Liver (tissue), 8 donors: ENCODE measurements at regions not wholly inside any gene's neighbourhood (a gene's known extent, or its start where the extent isn't known, plus 50 kb on each side); places are given as distances from the start of the nearest gene placed in this dataset.

Experiments
- DNase-seq: peaks from one replicate; pipeline ENCODE4 v3.0.0-alpha.2; 2017; ENCODE audit warnings: low spot score
- H3K27ac ChIP-seq, 2 donors: one replicate each; pipeline ENCODE4 v1.7.0; 2013; ENCODE audit warnings: inconsistent platforms in 2 of 2, low read length in 2 of 2, control low read depth in 1 of 2, low read depth in 1 of 2, mild to moderate bottlenecking in 1 of 2
- H3K27me3 ChIP-seq, 4 donors: one replicate each; pipeline versions ENCODE4 v1.6.1 to v1.7.0; 2013; ENCODE audit warnings: low read length in 3 of 4, inconsistent platforms in 1 of 4, mild to moderate bottlenecking in 1 of 4, moderate library complexity in 1 of 4; ENCODE audit not compliant: control insufficient read depth in 4 of 4, insufficient read depth in 4 of 4
- H3K36me3 ChIP-seq, 4 donors: one replicate each; pipeline versions ENCODE4 v1.6.1 to v1.7.0; 2013; ENCODE audit warnings: low read length in 3 of 4, mild to moderate bottlenecking in 3 of 4, low read depth in 1 of 4, moderate library complexity in 1 of 4; ENCODE audit not compliant: control insufficient read depth in 4 of 4, insufficient read depth in 3 of 4
- H3K4me1 ChIP-seq, 4 donors: one replicate each; pipeline versions ENCODE4 v1.6.1 to v1.7.0; 2013; ENCODE audit warnings: low read length in 3 of 4, mild to moderate bottlenecking in 3 of 4, moderate library complexity in 1 of 4; ENCODE audit not compliant: control insufficient read depth in 4 of 4, insufficient read depth in 4 of 4
- H3K4me3 ChIP-seq, 3 donors: one replicate each; pipeline versions ENCODE4 v1.6.1 to v1.7.0; 2013; ENCODE audit warnings: low read length in 3 of 3, control low read depth in 1 of 3, low read depth in 1 of 3, mild to moderate bottlenecking in 1 of 3
- H3K9ac ChIP-seq, 2 donors: one replicate each; pipeline ENCODE4 v1.7.0; 2013; ENCODE audit warnings: low read length in 2 of 2, mild to moderate bottlenecking in 2 of 2, moderate library complexity in 2 of 2, control low read depth in 1 of 2, low read depth in 1 of 2
- H3K9me3 ChIP-seq, 4 donors: one replicate each; pipeline versions ENCODE4 v1.6.1 to v1.7.0; 2013; ENCODE audit warnings: low read length in 3 of 4; ENCODE audit not compliant: control insufficient read depth in 4 of 4
- EGR1 ChIP-seq, 2 donors: IDR thresholded peaks; 2 replicates each; pipeline ENCODE4 v1.6.1; 2016 to 2018; ENCODE audit warnings: antibody characterized with exemption in 2 of 2, low read depth in 2 of 2
- FOXA1 ChIP-seq: IDR thresholded peaks from 2 replicates; pipeline ENCODE4 v1.6.1; 2016; ENCODE audit warnings: antibody characterized with exemption
- FOXA2 ChIP-seq: IDR thresholded peaks from 2 replicates; pipeline ENCODE4 v1.6.1; 2016; ENCODE audit warnings: antibody characterized with exemption
- GABPA ChIP-seq, 2 donors: IDR thresholded peaks in 1 of 2; conservative IDR thresholded peaks in 1 of 2; 2 replicates each; pipeline ENCODE4 v1.6.1; 2016; ENCODE audit warnings: antibody characterized with exemption in 2 of 2, mild to moderate bottlenecking in 1 of 2, moderate library complexity in 1 of 2
- HNF4G ChIP-seq: IDR thresholded peaks from 2 replicates; pipeline ENCODE4 v1.6.1; 2016; ENCODE audit warnings: antibody characterized with exemption
- JUND ChIP-seq, 2 donors: IDR thresholded peaks; 2 replicates each; pipeline ENCODE4 v1.6.1; 2016; ENCODE audit warnings: antibody characterized with exemption in 2 of 2
- NR2F2 ChIP-seq: IDR thresholded peaks from 2 replicates; pipeline ENCODE4 v1.6.1; 2016; ENCODE audit warnings: antibody characterized with exemption
- RAD21 ChIP-seq, 2 donors: IDR thresholded peaks; 2 replicates each; pipeline ENCODE4 v1.6.1; 2016; ENCODE audit warnings: antibody characterized with exemption in 2 of 2, mild to moderate bottlenecking in 2 of 2
- RXRA ChIP-seq, 2 donors: IDR thresholded peaks; 2 replicates each; pipeline ENCODE4 v1.6.1; 2017 to 2018; ENCODE audit warnings: antibody characterized with exemption in 2 of 2, mild to moderate bottlenecking in 1 of 2
- SP1 ChIP-seq: IDR thresholded peaks from 2 replicates; pipeline ENCODE4 v1.6.1; 2018; ENCODE audit warnings: antibody characterized with exemption, mild to moderate bottlenecking
- TAF1 ChIP-seq: conservative IDR thresholded peaks from 2 replicates; pipeline ENCODE4 v1.6.1; 2016; ENCODE audit warnings: antibody characterized with exemption, mild to moderate bottlenecking
- YY1 ChIP-seq: IDR thresholded peaks from 2 replicates; pipeline ENCODE4 v1.6.1; 2016; ENCODE audit warnings: antibody characterized with exemption, mild to moderate bottlenecking
- WGBS: extraction: QIAGEN DNeasy Blood & Tissue Kit; methylation state at CpG from one replicate; pipeline ENCODE4 v1.1.7; 2013; 5-methylcytosine and 5-hydroxymethylcytosine counted together
- TF ChIP-seq, protein P1 (sequence below): IDR thresholded peaks from 2 replicates; pipeline ENCODE4 v1.6.1; 2016; ENCODE audit warnings: antibody characterized with exemption
- TF ChIP-seq, protein P2 (sequence below): IDR thresholded peaks from 2 replicates; pipeline ENCODE4 v1.6.1; 2016; ENCODE audit warnings: antibody characterized with exemption, mild to moderate bottlenecking
- TF ChIP-seq, protein P3 (sequence below): IDR thresholded peaks from 2 replicates; pipeline ENCODE4 v1.6.1; 2016; ENCODE audit warnings: antibody characterized with exemption
- TF ChIP-seq, protein P4 (sequence below): fragments of 150-350 bp; IDR thresholded peaks from 2 replicates; pipeline ENCODE4 v1.5.1; 2017; ENCODE audit warnings: improper control_type of control experiment, low read depth, low read length; ENCODE audit not compliant: missing input control
- donor health status: healthy.
- donor health status: healthy.
- donor health status: healthy.
- donor health status: healthy.
- donor health status: healthy.

DNA sequence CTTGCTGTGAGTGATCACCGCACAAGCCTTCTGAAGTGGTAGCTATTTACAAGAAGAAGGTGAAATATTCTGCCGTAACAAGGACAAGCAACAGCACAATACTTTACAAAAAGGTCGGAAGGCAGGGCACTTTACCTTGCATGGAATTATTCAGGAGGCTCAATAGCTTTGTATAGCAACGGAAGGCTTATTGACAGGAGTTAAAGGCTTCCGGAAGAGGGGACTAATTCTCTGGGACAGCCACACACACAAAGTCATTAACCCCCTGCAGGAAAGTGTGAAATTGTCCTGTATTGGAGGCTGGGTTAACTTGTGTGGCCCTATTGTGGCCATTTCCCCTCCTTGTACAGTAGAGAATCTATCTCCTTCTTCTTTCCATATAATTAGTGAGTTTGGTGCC lies 199.3 kb upstream of the SEMA6A start:
- H3K27me3 ChIP-seq: peaks cover 0 to 2% (median 0%) of the 10 kb centered on the region in 4 donors
- no peak overlapping the region for H3K4me3 ChIP-seq
- TF ChIP-seq RAD21 (IDR thresholded peaks at IDR 0.05): no peak
- no peak for TF ChIP-seq GABPA (IDR thresholded peaks at IDR 0.05 in 1 of 2, conservative IDR thresholded peaks at IDR 0.05 in 1 of 2)
- TF ChIP-seq, protein P1, sequence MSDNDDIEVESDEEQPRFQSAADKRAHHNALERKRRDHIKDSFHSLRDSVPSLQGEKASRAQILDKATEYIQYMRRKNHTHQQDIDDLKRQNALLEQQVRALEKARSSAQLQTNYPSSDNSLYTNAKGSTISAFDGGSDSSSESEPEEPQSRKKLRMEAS: no peak
- 72% methylated on average over 5 of the region's 5 CpGs for WGBS
- DNase-seq: no peak
- H3K9me3 ChIP-seq: no peaks in the 10 kb centered on the region
- no peak overlapping the region for H3K9ac ChIP-seq
- no peak overlapping the region for H3K27ac ChIP-seq
- peaks cover 0 to 6% (median 0%) of the 10 kb centered on the region in 4 donors for H3K4me1 ChIP-seq
- H3K36me3 ChIP-seq: no peaks in the 10 kb centered on the region

DNA sequence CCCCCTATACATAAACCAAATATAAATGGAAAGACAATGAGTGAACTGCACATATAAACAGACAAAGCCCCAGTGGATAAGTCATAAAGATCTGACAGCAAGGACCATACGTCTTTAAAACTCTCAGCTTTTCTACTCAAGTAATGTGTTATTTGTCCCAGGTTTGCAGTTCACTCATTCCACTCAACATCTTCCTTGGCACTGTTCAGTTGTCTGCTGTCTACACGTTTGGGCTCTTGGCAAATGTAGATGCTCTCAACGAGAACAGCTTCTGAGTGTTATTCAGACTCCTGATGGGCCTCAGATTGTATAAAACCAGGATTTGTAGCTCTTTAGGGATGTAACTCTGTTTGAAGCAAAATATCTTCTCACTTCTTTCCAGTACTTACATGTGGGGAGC lies 198.2 kb upstream of the SEMA6A start:
- DNase-seq: no peak
- 63% methylated on average over 3 of the region's 3 CpGs for WGBS
- no peak overlapping the region for H3K4me3 ChIP-seq
- TF ChIP-seq HNF4G: no peak
- TF ChIP-seq YY1: no peak
- TF ChIP-seq, protein P2, sequence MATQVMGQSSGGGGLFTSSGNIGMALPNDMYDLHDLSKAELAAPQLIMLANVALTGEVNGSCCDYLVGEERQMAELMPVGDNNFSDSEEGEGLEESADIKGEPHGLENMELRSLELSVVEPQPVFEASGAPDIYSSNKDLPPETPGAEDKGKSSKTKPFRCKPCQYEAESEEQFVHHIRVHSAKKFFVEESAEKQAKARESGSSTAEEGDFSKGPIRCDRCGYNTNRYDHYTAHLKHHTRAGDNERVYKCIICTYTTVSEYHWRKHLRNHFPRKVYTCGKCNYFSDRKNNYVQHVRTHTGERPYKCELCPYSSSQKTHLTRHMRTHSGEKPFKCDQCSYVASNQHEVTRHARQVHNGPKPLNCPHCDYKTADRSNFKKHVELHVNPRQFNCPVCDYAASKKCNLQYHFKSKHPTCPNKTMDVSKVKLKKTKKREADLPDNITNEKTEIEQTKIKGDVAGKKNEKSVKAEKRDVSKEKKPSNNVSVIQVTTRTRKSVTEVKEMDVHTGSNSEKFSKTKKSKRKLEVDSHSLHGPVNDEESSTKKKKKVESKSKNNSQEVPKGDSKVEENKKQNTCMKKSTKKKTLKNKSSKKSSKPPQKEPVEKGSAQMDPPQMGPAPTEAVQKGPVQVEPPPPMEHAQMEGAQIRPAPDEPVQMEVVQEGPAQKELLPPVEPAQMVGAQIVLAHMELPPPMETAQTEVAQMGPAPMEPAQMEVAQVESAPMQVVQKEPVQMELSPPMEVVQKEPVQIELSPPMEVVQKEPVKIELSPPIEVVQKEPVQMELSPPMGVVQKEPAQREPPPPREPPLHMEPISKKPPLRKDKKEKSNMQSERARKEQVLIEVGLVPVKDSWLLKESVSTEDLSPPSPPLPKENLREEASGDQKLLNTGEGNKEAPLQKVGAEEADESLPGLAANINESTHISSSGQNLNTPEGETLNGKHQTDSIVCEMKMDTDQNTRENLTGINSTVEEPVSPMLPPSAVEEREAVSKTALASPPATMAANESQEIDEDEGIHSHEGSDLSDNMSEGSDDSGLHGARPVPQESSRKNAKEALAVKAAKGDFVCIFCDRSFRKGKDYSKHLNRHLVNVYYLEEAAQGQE: no peak
- no peak for TF ChIP-seq RAD21 (IDR thresholded peaks at IDR 0.05)
- TF ChIP-seq RXRA (IDR thresholded peaks at IDR 0.05): no peak
- TF ChIP-seq, protein P3, sequence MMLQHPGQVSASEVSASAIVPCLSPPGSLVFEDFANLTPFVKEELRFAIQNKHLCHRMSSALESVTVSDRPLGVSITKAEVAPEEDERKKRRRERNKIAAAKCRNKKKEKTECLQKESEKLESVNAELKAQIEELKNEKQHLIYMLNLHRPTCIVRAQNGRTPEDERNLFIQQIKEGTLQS: no peak
- TF ChIP-seq FOXA2: no peak
- TF ChIP-seq TAF1: no peak
- no peak for TF ChIP-seq SP1
- TF ChIP-seq, protein P4, sequence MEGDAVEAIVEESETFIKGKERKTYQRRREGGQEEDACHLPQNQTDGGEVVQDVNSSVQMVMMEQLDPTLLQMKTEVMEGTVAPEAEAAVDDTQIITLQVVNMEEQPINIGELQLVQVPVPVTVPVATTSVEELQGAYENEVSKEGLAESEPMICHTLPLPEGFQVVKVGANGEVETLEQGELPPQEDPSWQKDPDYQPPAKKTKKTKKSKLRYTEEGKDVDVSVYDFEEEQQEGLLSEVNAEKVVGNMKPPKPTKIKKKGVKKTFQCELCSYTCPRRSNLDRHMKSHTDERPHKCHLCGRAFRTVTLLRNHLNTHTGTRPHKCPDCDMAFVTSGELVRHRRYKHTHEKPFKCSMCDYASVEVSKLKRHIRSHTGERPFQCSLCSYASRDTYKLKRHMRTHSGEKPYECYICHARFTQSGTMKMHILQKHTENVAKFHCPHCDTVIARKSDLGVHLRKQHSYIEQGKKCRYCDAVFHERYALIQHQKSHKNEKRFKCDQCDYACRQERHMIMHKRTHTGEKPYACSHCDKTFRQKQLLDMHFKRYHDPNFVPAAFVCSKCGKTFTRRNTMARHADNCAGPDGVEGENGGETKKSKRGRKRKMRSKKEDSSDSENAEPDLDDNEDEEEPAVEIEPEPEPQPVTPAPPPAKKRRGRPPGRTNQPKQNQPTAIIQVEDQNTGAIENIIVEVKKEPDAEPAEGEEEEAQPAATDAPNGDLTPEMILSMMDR: no peak
- no peak for TF ChIP-seq EGR1 (IDR thresholded peaks at IDR 0.05; ENCODE audit: low read depth in 2 of 2)
- TF ChIP-seq NR2F2: no peak
- TF ChIP-seq, protein P1: no peak
- TF ChIP-seq FOXA1: no peak
- TF ChIP-seq JUND (IDR thresholded peaks at IDR 0.05): no peak
- TF ChIP-seq GABPA (IDR thresholded peaks at IDR 0.05 in 1 of 2, conservative IDR thresholded peaks at IDR 0.05 in 1 of 2): no peak
- H3K36me3 ChIP-seq: no peaks in the 10 kb centered on the region
- no peaks in the 10 kb centered on the region for H3K4me1 ChIP-seq
- peaks cover 0 to 2% (median 0%) of the 10 kb centered on the region in 4 donors for H3K27me3 ChIP-seq
- no peak overlapping the region for H3K9ac ChIP-seq
- H3K9me3 ChIP-seq: no peaks in the 10 kb centered on the region
- H3K27ac ChIP-seq: no peak overlapping the region
